Neural progenitor cell (in vitro differentiated cells): ENCODE measurements at regions not wholly inside any gene's neighbourhood (a gene's known extent, or its start where the extent isn't known, plus 50 kb on each side); places are given as distances from the start of the nearest gene placed in this dataset.

Source experiments
- DNase-seq: peaks from one replicate; pipeline ENCODE4 v3.0.0-alpha.2; 2016; ENCODE audit warnings: low spot score
- H2AFZ ChIP-seq: fragments of 200-600 bp; sonication (generic); replicated peaks from 2 replicates; pipeline ENCODE4 v1.6.1; 2016; ENCODE audit warnings: antibody characterized with exemption
- H3F3A ChIP-seq: fragments of 200-600 bp; sonication (generic); 2 replicates; pipeline ENCODE4 v1.6.1; 2016; ENCODE audit warnings: antibody characterized with exemption, low read depth
- H3K27ac ChIP-seq: fragments of 200-600 bp; sonication (generic); 2 replicates; pipeline ENCODE4 v1.5.1; 2016; ENCODE audit warnings: mild to moderate bottlenecking
- H3K27me3 ChIP-seq: fragments of 200-600 bp; sonication (generic); 2 replicates; pipeline ENCODE4 v1.6.1; 2016; ENCODE audit warnings: mild to moderate bottlenecking, moderate library complexity
- H3K36me3 ChIP-seq: fragments of 200-600 bp; sonication (generic); 2 replicates; pipeline ENCODE4 v1.5.1; 2016
- H3K4me1 ChIP-seq: fragments of 200-600 bp; sonication (generic); 2 replicates; pipeline ENCODE4 v1.6.1; 2016; ENCODE audit warnings: mixed run types
- H3K4me2 ChIP-seq: fragments of 200-600 bp; sonication (generic); 2 replicates; pipeline ENCODE4 v1.6.1; 2016
- H3K4me3 ChIP-seq: fragments of 200-600 bp; sonication (generic); 2 replicates; pipeline ENCODE4 v1.5.1; 2016
- H3K79me2 ChIP-seq: fragments of 200-600 bp; sonication (generic); 2 replicates; pipeline ENCODE4 v1.6.1; 2016; ENCODE audit warnings: low read depth
- H3K9ac ChIP-seq: fragments of 200-600 bp; sonication (generic); 2 replicates; pipeline ENCODE4 v1.6.1; 2016
- H3K9me3 ChIP-seq: fragments of 200-600 bp; sonication (generic); 2 replicates; pipeline ENCODE4 v1.5.1; 2016; ENCODE audit warnings: low read depth
- H4K20me1 ChIP-seq: fragments of 200-600 bp; sonication (generic); 2 replicates; pipeline ENCODE4 v1.6.1; 2016; ENCODE audit warnings: low read depth
- H3K27ac Mint-ChIP-seq: 3 replicates; pipeline ENCODE4 v1.8.0; 2021; ENCODE audit warnings: mixed read lengths
- H3K27me3 Mint-ChIP-seq: 2 replicates; pipeline ENCODE4 v1.8.0; 2022; ENCODE audit warnings: low read depth, mild to moderate bottlenecking, inconsistent platforms, moderate library complexity, mixed read lengths; ENCODE audit not compliant: insufficient read depth
- H3K36me3 Mint-ChIP-seq: 3 replicates; pipeline ENCODE4 v1.8.0; 2021; ENCODE audit warnings: mixed read lengths
- H3K4me1 Mint-ChIP-seq: 3 replicates; pipeline ENCODE4 v1.8.0; 2021; ENCODE audit warnings: mixed read lengths
- H3K4me3 Mint-ChIP-seq: 3 replicates; pipeline ENCODE4 v1.8.0; 2021; ENCODE audit warnings: mild to moderate bottlenecking, moderate library complexity, mixed read lengths
- H3K9me3 Mint-ChIP-seq: 3 replicates; pipeline ENCODE4 v1.8.0; 2020; ENCODE audit warnings: mixed read lengths
- EZH2 ChIP-seq: fragments of 200-600 bp; sonication (generic); IDR thresholded peaks from 2 replicates; pipeline ENCODE4 v1.6.1; 2017; ENCODE audit warnings: antibody characterized with exemption, mild to moderate bottlenecking, moderate library complexity
- EZH2phosphoT487 ChIP-seq: fragments of 200-600 bp; sonication (generic); IDR thresholded peaks from 2 replicates; pipeline ENCODE4 v1.6.1; 2017; ENCODE audit warnings: antibody characterized with exemption
- TF ChIP-seq, protein P1 (sequence below): fragments of 200-600 bp; sonication (generic); IDR thresholded peaks from 2 replicates; pipeline ENCODE4 v1.5.1; 2017; ENCODE audit warnings: antibody characterized with exemption, mild to moderate bottlenecking

DNA sequence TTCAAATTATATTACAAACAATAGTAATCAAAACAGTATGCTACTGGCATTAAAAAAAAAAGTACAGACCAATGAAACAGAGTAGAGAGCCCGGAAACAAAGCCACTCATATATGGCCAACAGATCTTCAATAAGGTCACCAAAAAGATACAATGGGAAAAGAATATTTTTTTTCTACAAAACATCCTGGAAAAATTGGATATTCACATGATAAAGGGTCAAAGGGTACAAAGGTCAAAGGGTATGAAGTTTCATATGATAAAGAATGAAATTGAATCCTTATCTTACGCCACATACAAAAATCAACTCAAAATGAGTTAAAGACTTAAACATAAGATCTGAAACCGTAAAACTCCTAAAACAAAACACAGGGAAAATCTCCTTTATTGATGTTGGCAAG lies 168.5 kb upstream of the PELI2 start:
- Mint-ChIP-seq H3K4me1 (peaks cover 17% of the 10 kb centered on the region), H3K27me3 (peaks cover 3% of the 10 kb centered on the region), H3K9me3 (peaks cover 7% of the 10 kb centered on the region), H3K36me3 (no peaks in the 10 kb centered on the region), H3K27ac (no peak overlapping the region), H3K4me3 (no peak overlapping the region)
- no peaks in the 10 kb centered on the region for H3K9me3 ChIP-seq
- H3K9ac ChIP-seq: no peak overlapping the region
- TF ChIP-seq EZH2phosphoT487: no peak
- TF ChIP-seq, protein P1, sequence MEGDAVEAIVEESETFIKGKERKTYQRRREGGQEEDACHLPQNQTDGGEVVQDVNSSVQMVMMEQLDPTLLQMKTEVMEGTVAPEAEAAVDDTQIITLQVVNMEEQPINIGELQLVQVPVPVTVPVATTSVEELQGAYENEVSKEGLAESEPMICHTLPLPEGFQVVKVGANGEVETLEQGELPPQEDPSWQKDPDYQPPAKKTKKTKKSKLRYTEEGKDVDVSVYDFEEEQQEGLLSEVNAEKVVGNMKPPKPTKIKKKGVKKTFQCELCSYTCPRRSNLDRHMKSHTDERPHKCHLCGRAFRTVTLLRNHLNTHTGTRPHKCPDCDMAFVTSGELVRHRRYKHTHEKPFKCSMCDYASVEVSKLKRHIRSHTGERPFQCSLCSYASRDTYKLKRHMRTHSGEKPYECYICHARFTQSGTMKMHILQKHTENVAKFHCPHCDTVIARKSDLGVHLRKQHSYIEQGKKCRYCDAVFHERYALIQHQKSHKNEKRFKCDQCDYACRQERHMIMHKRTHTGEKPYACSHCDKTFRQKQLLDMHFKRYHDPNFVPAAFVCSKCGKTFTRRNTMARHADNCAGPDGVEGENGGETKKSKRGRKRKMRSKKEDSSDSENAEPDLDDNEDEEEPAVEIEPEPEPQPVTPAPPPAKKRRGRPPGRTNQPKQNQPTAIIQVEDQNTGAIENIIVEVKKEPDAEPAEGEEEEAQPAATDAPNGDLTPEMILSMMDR: no peak
- no peak for TF ChIP-seq EZH2
- peaks cover 5% of the 10 kb centered on the region for H4K20me1 ChIP-seq
- H3K4me2 ChIP-seq: no peak overlapping the region
- H2AFZ ChIP-seq: no peak overlapping the region
- peaks cover 42% of the 10 kb centered on the region for H3K4me1 ChIP-seq
- peaks cover 23% of the 10 kb centered on the region for H3F3A ChIP-seq
- H3K27me3 ChIP-seq: peaks cover 32% of the 10 kb centered on the region
- H3K79me2 ChIP-seq: no peaks in the 10 kb centered on the region
- H3K36me3 ChIP-seq: peaks cover 4% of the 10 kb centered on the region
- H3K27ac ChIP-seq: no peak overlapping the region
- no peak for DNase-seq
- H3K4me3 ChIP-seq: no peak overlapping the region

DNA sequence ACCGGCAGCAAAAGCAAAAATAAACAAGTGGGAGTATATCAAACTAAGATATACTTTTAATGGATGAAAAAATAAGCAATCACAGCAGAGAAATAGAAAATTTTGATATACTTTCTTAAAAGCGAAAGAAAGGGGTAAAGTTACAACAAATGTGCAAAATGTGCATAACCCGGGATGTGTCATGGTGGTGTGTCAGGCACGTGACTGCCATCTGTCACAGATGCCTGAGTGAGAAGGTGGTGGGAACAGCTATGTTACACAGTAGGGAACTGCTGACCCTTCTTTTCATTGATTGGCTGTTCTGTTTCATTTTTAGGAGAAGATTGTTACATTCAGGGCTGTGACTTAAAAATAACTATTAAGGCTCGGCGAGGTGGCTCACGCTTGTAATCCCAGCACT lies 168.1 kb upstream of the PELI2 start:
- H3K4me1 Mint-ChIP-seq: peaks cover 17% of the 10 kb centered on the region
- TF ChIP-seq EZH2 (no peak), EZH2phosphoT487 (no peak)
- TF ChIP-seq, protein P1: no peak

DNA sequence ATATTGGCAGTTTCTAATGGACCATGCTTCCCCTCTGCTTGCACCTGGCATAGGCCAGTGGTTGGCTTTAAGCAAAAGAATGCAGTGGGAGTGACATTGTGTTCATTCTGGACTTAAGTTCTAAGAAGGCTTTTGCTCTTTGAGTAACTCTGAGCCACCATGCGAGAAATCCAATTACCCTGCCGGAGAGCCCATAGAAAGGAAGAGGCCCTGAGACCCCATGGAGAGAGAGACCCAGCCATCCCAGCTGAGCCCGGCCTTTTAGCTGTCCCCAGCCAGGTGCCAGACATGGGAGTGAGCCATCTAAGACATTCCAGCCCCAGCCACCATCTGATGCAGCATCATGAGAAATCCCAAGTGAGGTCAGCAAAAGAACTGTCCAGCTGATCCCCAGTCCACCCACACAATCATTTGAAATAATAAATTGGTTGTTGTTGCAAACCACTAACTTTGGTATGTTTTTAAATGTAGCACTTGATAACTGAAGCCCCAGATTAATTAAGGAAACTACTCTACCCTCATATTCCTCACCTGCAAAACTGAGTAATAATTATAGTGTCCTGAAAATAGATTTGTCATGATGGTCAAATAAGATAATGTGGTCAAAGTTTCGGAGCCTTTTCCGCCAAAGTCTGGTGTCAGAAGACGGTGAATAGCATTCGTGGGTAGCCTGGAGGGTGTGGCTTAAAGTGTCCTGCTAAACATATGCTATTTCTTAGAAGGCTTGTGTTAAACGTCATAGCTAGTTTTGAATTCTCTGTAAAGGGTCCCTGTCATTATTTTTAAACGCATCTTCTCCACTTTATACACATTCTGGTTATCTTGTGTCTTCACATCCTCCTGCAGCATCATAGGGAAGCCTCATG lies 166.6 kb upstream of the PELI2 start:
- DNase-seq: peak; percentile 86
- Histone ChIP-seq H3K4me3 (no peak overlapping the region), H3F3A (peaks cover 23% of the 10 kb centered on the region), H2AFZ (no peak overlapping the region), H3K9ac (no peak overlapping the region), H3K79me2 (no peaks in the 10 kb centered on the region), H3K9me3 (no peaks in the 10 kb centered on the region), H4K20me1 (peaks cover 5% of the 10 kb centered on the region), H3K27ac (no peak overlapping the region), H3K36me3 (peaks cover 4% of the 10 kb centered on the region), H3K4me1 (peaks cover 42% of the 10 kb centered on the region), H3K4me2 (peak overlapping the region; percentile 60), H3K27me3 (peaks cover 50% of the 10 kb centered on the region)
- Mint-ChIP-seq H3K4me1 (peaks cover 17% of the 10 kb centered on the region), H3K9me3 (peaks cover 7% of the 10 kb centered on the region), H3K27ac (no peak overlapping the region), H3K4me3 (no peak overlapping the region), H3K36me3 (no peaks in the 10 kb centered on the region), H3K27me3 (peaks cover 3% of the 10 kb centered on the region)
- TF ChIP-seq, protein P1: no peak
- TF ChIP-seq EZH2phosphoT487 (peak; percentile 85), EZH2 (no peak)

More for the DNA sequence above, 168.1 kb upstream of the PELI2 start:
- Histone ChIP-seq H3K79me2 (no peaks in the 10 kb centered on the region), H3K4me1 (peaks cover 42% of the 10 kb centered on the region), H3K4me3 (no peak overlapping the region), H3F3A (peaks cover 23% of the 10 kb centered on the region), H2AFZ (no peak overlapping the region), H3K36me3 (peaks cover 4% of the 10 kb centered on the region), H3K27me3 (peaks cover 36% of the 10 kb centered on the region), H3K27ac (no peak overlapping the region), H3K4me2 (no peak overlapping the region), H4K20me1 (peaks cover 5% of the 10 kb centered on the region), H3K9ac (no peak overlapping the region), H3K9me3 (no peaks in the 10 kb centered on the region)
- H3K27ac Mint-ChIP-seq: no peak overlapping the region
- no peak overlapping the region for H3K4me3 Mint-ChIP-seq
- H3K27me3 Mint-ChIP-seq: peaks cover 3% of the 10 kb centered on the region
- DNase-seq: no peak
- H3K9me3 Mint-ChIP-seq: peaks cover 7% of the 10 kb centered on the region
- H3K36me3 Mint-ChIP-seq: no peaks in the 10 kb centered on the region
